ENCODE measurements at regions not wholly inside any gene's neighbourhood (a gene's known extent, or its start where the extent isn't known, plus 50 kb on each side); places are given as distances from the start of the nearest gene placed in this dataset.

DNA sequence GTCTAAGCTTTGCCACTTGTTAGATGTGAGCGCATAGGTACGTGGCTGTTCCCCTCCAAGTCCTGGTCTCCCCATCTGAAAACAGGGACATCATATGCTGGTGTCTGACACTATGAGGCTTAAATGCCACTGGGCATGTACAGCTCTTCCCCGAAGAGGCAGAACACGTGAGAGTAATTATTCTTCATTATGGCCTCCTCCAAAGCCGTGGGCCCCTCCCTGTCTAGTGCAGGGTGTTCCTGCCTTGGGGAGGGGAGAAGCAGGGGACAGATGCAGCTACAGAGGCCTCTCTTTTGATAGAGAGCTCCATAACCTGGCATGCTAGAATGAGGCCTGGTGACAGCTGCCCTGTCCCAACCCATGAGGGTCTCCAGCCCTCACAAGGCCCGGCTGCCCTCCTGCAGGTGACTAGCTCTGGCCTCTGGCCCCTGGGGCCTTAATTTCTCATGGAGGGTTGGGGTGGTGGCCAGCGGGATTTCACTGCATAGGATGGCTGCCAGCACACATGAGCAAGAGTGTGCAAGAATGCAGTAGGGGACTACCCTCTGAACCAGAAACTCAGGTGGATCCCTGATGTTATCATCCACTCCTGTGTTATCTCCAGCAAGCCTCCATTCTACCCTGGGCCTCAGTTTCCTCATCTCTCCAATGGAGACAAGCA lies 334.6 kb downstream of the MN1 start:
- DNase-seq = no peak

DNA sequence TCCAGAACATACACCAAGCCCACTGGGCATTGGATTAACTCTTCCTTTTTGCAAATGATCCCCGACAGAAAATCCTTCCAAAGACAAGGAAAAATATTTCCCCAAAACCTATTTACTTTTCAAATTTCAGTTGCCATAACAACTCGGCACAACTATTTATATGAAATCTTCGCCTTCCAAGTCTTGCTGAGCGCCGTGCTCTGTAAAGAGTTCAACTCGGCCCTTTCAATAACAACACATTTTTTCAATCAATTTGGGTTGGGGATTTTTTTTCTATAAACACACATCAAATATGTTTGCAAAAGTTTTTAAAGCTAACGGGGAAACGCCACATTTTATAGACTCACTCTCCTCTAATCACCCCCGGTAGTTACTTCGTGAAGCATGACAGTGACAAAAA lies 333.8 kb downstream of the MN1 start:
- no peak for DNase-seq

DNA sequence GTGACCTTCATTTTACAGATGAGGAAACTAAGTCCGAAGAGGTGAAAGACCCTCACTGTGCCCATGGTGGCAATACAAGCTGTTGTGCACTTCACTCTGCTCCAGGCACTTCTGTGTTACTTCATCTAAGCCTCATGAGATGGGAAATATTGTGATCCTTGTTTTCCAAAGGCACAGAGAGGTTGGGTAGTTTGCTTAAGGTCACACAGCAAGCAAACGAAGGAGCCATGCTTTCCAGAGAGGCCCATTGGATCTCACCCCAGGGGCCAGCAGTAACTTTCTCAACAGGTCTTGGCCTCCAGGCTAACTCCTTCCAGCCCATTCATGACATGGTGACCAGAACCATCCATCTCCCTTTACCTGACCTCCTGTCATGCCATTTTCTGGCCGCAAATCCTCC lies 332.8 kb downstream of the MN1 start:
- DNase-seq = no peak

DNA sequence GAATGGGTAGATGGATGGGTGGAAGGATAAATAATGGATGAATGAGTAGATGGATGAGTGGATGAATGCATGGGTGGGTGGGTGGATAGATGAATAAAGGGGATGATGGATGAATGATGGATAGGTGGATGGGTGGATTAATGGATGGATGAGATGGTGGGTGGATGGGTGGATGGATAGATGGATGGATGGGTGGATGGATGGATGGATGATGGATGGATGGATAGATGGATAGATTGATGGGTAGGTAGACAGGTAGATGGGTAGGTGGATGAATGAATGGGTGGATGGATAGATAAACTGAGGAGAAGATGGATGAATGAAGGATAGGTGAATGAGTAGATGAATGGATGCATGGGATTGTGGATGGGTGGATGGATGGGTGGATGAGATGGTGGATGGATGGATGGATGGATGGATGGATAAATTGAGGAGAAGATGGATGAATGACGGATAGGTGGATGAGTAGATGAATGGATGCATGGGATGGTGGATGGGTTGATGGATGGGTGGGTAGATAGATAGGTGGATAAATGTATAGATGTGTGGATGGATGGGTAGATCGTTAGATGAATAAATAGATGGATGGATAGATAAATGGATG lies 331.3 kb downstream of the MN1 start:
- no peak for DNase-seq

GRCh38 chr22:27472975-27473374 lies 328.6 kb downstream of the MN1 start:
- no peak for DNase-seq

DNA sequence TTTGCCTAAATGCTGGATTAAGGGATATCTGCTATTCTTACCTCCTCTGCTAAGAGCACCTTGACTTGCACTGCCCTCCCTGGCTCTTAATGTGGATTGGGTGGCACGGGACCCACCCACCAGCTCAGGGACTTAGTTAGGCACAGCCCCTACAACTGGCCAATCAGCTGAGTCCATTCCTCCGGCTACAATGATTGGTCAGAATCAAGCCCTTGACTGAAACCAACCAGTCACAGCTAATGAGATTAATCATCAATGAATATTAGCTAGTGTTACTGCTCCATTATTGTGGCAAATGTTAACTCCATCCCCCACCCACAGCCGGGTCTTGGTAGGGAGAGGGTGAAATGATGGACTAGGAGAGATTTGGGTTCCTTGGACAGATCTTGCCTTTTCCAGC lies 328.0 kb downstream of the MN1 start:
- DNase-seq = no peak

DNA sequence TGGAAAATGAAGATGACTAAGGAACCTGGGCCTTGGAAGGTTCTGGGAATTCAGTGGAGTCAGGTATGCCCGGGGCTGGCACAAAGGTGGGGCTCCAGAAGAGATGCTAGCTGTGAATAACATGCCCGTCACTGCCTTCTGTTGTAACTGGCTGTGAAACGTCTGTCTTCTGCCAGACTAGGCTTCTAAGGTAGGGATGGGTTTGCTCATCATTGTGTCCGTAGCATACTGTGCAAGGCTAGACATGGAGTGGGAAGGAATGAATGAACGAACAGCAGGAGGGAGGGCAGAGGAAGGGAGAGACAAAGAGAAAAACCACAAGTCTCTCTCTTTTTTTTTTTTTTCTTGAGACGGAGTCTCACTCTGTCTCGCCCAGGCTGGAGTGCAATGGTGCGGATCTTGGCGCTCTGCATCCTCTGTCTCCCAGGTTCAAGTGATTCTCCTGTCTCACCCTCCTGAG lies 327.4 kb downstream of the MN1 start:
- no peak for DNase-seq

DNA sequence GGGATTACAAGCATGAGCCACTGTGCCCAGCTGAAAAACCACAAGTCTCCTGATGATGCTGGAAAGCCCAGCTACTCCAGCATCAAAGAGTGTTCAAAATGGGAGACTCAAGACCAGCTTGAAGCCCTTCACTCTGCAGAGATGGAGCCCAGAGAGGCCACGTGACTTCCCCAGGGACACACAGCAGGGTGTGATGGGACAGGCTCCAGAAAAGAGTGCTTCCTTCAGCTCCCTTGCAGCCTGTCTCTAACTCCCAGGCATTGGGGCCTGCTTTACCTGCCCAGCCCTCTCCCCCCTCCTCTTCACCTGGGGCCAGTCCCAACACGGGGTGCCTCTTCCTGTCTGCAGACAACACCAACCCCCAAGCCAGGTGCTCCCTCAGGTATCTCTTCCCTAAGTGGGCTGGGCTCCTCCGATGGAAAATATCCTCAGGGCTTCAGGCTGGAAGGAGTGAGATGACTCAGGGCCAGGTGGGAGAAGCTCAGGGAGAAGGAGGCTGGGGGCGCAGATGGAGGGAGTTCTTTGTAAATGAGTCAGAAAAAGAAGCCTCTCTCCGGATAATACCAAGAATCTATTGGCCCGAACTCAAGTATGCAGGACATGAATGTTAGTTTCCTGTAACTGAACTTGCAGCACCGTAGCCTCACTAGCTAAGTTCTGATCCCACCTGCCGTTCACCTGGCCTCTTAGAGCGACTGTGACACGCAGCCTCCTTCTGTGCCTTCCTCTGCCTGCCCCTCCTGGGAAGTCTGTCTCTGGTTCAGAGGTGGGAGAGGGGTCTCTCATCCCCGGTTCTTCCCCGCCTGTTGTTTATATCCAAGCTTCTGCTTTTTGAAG lies 326.6 kb downstream of the MN1 start:
- DNase-seq = no peak

- DNase-seq = no peak
These were observed 326.0 kb downstream of the MN1 start for GRCh38 chr22:27475548-27475897.

DNA sequence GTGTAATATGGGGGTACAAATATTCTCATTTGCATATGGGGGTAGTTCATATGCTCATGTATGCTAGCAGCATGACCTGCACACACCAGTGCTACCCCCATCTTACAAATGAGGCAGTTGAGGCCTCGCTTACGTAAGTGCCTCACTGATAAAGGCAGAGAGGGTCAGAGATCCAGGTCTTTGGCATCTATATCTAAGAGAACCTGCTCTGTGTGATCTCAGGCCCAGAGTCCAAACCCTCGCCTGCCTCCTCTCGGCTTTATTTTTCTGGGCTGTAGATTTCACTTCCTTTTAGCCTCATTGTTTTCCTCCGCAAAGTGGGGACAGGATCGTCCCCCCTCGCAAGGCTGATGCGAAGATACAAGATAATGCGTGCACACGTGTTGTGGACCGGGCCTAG lies 325.2 kb downstream of the MN1 start:
- DNase-seq = no peak

DNA sequence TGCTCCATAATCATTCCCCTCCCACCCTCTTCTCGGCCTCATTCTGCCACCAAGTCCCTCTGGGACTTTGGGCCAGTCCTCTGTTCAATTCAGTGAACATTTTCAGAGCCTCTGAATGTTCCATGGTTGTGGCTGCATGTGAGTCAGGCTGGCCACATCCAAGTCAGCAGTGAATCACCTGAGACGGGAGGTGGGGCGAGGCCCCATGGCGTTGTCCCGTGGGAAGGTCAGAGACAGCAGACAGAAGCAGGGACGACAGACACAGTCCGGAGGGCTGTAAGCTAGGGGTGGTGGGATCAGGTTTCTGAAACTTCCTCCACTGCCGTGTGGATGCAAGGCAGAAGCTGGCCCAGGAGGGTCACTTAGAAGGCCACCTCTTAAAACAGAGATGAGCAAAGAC lies 324.8 kb downstream of the MN1 start:
- no peak for DNase-seq

- no peak for DNase-seq
These were observed 324.4 kb downstream of the MN1 start for GRCh38 chr22:27477171-27477570.

- no peak for DNase-seq
These were observed 321.1 kb downstream of the MN1 start for GRCh38 chr22:27480487-27480886.

GRCh38 chr22:27482402-27482801 lies 319.2 kb downstream of the MN1 start:
- no peak for DNase-seq

GRCh38 chr22:27483095-27483785 lies 318.3 kb downstream of the MN1 start:
- DNase-seq = no peak

DNA sequence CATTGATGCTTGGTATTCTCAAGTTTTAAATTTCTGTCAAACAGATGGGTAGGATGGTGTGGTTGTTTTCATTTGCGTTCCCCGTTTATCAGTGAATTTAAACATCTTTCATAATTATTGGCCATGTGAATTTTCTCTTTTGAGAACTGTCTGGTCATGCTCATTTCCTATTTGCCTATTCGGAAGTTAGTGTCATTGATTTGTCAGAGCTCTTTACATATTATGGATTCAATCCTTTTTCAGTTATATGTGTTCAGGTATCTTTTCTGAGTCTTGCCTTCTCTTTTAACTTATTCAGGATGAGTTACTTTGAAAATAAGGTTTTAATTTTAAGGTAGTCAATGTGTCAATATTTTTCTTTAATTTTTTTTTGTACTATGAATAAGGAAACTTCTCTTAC lies 315.7 kb downstream of the MN1 start:
- no peak for DNase-seq

- no peak for DNase-seq
These were observed 313.7 kb downstream of the MN1 start for GRCh38 chr22:27487600-27488452.

- no peak for DNase-seq
These were observed 312.9 kb downstream of the MN1 start for GRCh38 chr22:27488456-27489177.

- no peak for DNase-seq
These were observed 312.3 kb downstream of the MN1 start for GRCh38 chr22:27489178-27489675.

GRCh38 chr22:27490080-27490479 lies 311.5 kb downstream of the MN1 start:
- no peak for DNase-seq

DNA sequence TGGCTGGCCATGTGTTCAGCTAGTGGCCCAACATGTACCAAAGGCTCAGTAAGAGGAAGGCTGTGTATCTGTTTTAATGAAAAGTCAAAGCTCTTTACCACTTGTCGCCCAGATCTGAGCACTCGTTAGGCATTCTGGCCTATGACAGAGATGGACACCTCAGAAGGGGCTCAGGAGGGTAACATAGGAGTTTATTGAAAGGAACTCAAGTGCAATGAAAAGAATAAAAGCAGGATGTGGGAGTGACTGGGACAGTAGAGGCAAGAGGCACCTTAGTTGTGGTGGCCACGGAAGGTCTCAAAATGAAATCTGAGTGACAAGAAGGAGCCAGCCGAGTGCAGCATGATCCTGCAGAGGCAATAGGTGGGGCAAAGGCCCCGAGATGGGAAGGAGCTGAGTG lies 309.7 kb downstream of the MN1 start:
- DNase-seq = no peak

All from activated CD4-positive, alpha-beta T cell treated with anti-CD3 and anti-CD28 coated beads, Interleukin-2, amount 50 U/mL, for 4 hours (primary cell).